Cardiac fibroblast (primary cell): ENCODE measurements at regions not wholly inside any gene's neighbourhood (a gene's known extent, or its start where the extent isn't known, plus 50 kb on each side); places are given as distances from the start of the nearest gene placed in this dataset.

ENCODE experiments used
- DNase-seq, 2 donors: peaks; one replicate each; pipeline versions ENCODE4 v3.0.0 to v3.0.0-alpha.2; 2010; ENCODE audit warnings: low read depth in 2 of 2
- H3K4me3 ChIP-seq, 2 donors: replicated peaks in 1 of 2; 1 replicate in 1 of 2; 2 replicates in 1 of 2; pipeline ENCODE4 v1.5.1; 2011; ENCODE audit warnings: low read depth in 2 of 2, low read length in 2 of 2, mild to moderate bottlenecking in 2 of 2, moderate library complexity in 1 of 2
- TF ChIP-seq, protein P1 (sequence below): IDR thresholded peaks from one replicate; pipeline ENCODE4 v1.5.1; 2011; ENCODE audit warnings: low read depth, mild to moderate bottlenecking, low read length, inconsistent platforms

- no peak for DNase-seq
- H3K4me3 ChIP-seq: no peak overlapping the region
- TF ChIP-seq, protein P1, sequence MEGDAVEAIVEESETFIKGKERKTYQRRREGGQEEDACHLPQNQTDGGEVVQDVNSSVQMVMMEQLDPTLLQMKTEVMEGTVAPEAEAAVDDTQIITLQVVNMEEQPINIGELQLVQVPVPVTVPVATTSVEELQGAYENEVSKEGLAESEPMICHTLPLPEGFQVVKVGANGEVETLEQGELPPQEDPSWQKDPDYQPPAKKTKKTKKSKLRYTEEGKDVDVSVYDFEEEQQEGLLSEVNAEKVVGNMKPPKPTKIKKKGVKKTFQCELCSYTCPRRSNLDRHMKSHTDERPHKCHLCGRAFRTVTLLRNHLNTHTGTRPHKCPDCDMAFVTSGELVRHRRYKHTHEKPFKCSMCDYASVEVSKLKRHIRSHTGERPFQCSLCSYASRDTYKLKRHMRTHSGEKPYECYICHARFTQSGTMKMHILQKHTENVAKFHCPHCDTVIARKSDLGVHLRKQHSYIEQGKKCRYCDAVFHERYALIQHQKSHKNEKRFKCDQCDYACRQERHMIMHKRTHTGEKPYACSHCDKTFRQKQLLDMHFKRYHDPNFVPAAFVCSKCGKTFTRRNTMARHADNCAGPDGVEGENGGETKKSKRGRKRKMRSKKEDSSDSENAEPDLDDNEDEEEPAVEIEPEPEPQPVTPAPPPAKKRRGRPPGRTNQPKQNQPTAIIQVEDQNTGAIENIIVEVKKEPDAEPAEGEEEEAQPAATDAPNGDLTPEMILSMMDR: no peak
These were observed 51.1 kb upstream of the NCOA1 start for GRCh38 chr2:24439971-24440340.

GRCh38 chr2:24439280-24439970 is 51.6 kb upstream of the NCOA1 start:
- H3K4me3 ChIP-seq: no peak overlapping the region
- TF ChIP-seq, protein P1: no peak
- peak in 1 of 2 donors; percentile 34 for DNase-seq

DNA sequence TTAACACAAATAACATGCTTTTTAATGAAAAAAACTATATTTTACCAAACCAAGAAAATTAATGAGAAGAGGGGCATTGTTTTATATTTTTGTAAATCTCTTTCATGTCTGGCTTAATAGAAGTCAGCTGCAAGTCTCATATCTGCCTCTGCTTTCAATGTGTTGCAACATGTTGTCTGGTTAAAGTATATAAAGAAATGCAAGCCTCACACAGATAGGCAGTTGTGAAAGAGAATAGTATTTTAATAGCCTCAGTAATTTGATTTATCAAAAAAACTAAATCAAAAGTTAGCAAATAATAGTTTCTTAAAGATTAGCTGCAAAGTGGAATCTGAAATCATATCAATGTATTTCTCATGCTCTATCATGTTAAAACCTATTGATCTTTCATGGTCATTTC is 52.9 kb upstream of the NCOA1 start:
- TF ChIP-seq, protein P1: no peak
- DNase-seq: peak; percentile 23 to 63
- H3K4me3 ChIP-seq: no peak overlapping the region

DNA sequence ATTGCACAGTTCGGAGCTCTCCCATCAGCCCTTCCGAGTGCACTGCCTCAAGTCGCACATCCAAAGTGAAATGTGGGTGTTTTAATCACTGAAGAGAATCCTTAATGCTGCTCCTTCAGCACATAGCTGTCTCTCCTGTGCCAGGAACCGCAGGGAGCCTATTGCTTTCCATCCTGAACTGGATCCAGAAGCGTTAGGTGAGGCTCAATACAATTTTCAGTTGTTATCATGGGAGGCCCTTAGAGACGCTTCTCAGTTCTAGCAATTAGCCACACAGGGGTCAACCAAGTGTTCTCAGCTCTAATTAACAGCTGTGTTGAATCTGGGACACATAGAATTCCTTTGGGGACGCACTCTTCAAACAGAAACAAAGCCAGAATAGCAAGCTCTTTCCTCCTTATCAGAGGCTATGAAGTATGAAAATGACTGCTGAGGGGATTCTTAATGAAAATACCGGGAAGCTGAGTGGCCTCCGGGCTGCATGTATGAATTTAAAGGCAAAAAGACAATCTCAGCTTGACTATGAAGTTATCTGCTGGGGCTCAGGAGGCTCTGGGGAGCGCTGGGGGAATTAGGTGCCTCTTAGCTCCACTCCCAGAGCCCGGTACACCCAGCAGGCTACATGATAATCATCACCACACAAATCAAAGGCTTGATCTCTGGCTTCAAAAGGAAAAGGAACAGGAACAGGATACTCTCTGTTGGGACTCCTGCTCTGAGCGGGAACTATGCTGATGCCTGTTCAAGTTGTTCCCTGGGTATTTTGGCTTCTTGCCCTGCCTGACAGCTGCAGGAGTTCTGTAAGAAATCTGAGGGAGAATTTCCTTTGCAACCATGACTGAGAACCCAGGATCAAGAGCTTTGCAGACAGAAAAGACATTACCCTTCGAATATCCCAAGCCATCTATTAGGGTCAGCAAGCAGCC is 55.4 kb upstream of the NCOA1 start:
- H3K4me3 ChIP-seq: no peak overlapping the region
- DNase-seq: peak; percentile 58 to 85
- TF ChIP-seq, protein P1: no peak

- no peak overlapping the region for H3K4me3 ChIP-seq
- TF ChIP-seq, protein P1: no peak
- DNase-seq: peak in 1 of 2 donors; percentile 29
These were observed 56.5 kb upstream of the NCOA1 start for GRCh38 chr2:24434541-24434940.

DNA sequence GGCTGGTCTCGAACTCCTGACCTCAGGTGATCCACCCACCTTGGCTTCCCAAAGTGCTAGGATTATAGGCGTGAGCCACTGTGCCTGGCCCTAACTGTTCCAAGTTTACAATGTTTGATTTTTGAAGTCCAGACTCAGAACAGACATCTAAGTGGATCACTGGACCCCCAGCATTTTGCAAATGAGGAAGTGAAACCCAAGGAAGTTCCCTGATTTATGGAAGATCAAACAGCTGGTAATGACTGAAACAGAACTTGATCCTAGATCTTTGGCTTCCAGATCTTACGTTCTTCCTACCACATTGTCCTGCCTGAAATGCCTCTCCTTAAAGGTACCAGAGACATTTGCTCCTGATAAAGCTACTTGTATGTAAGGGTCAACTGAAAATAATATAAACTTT is 58.3 kb upstream of the NCOA1 start:
- no peak overlapping the region for H3K4me3 ChIP-seq
- TF ChIP-seq, protein P1: no peak
- DNase-seq: no peak
